Heart right ventricle (tissue), 16 donors: ENCODE measurements at regions not wholly inside any gene's neighbourhood (a gene's known extent, or its start where the extent isn't known, plus 50 kb on each side); places are given as distances from the start of the nearest gene placed in this dataset.

Source experiments
- ATAC-seq, 8 donors: fragments of 200-7000 bp; cut with Tn5 transposase; one replicate each; pipeline ENCODE4 v1.9.1; 2020; ENCODE audit warnings: mild to moderate bottlenecking in 8 of 8, moderate library complexity in 8 of 8, moderate number of reproducible peaks in 1 of 8
- DNase-seq, 2 donors: peaks; one replicate each; pipeline ENCODE4 v3.0.0-alpha.2; 2020
- H3K27ac ChIP-seq, 10 donors: fragments of 200-600 bp; sonication (generic) in 2 of 10; one replicate each; pipeline versions ENCODE4 v1.5.0 to v1.8.0; 2020 to 2022; ENCODE audit warnings: mild to moderate bottlenecking in 3 of 10
- H3K27me3 ChIP-seq, 7 donors: fragments of 200-600 bp; one replicate each; pipeline ENCODE4 v1.8.0; 2021 to 2022; ENCODE audit warnings: mild to moderate bottlenecking in 2 of 7
- H3K36me3 ChIP-seq, 9 donors: fragments of 200-600 bp; sonication (generic) in 1 of 9; one replicate each; pipeline versions ENCODE4 v1.5.0 to v1.8.0; 2020 to 2022; ENCODE audit warnings: mild to moderate bottlenecking in 2 of 9
- H3K4me1 ChIP-seq, 9 donors: fragments of 200-600 bp; sonication (generic) in 1 of 9; one replicate each; pipeline versions ENCODE4 v1.5.0 to v1.8.0; 2020 to 2022; ENCODE audit warnings: mild to moderate bottlenecking in 4 of 9
- H3K4me3 ChIP-seq, 10 donors: fragments of 200-600 bp; sonication (generic) in 2 of 10; one replicate each; pipeline versions ENCODE4 v1.5.0 to v1.8.0; 2020 to 2022; ENCODE audit warnings: mild to moderate bottlenecking in 7 of 10, moderate library complexity in 2 of 10
- H3K9me3 ChIP-seq, 11 donors: fragments of 200-600 bp in 10 of 11; sonication (generic) in 2 of 11; one replicate each; pipeline versions ENCODE4 v1.5.0 to v1.8.0; 2013 to 2022; ENCODE audit warnings: mild to moderate bottlenecking in 2 of 11, control low read depth in 1 of 11, moderate library complexity in 1 of 11
- CTCF ChIP-seq, 9 donors: fragments of 200-600 bp; sonication (generic) in 2 of 9; IDR thresholded peaks; one replicate each; pipeline versions ENCODE4 v1.5.0 to v1.8.0; 2021 to 2022; ENCODE audit warnings: antibody characterized with exemption in 9 of 9, mild to moderate bottlenecking in 5 of 9, moderate library complexity in 1 of 9
- WGBS, 2 donors: extraction: QIAGEN DNeasy Blood & Tissue Kit; methylation state at CpG; one replicate each; pipeline ENCODE4 v1.1.7; 2013; ENCODE audit warnings: inconsistent platforms in 1 of 2; 5-methylcytosine and 5-hydroxymethylcytosine counted together
- intact Hi-C, 10 donors: fragments of 100-400 bp; cut with DNase I; formaldehyde crosslinking; loops; one replicate each; pipeline versions ENCODE4 v1.11.1 to v1.14.2; 2022
- donor health status: Arrhythmogenic right ventricular cardiomyopathy.
- donor health status: ischemic (EF 13 %, LVEDD 7.1; RV severe dilation, severe dysfunction).
- donor health status: healthy with polysubstance abuse.
- donor health status: DM: no; HTN: yes; CAD: no.
- donor health status: DM: no; HTN: no; CAD: no.
- donor health status: ischemic (EF 25% LVEDD 6.9; RV normal size, moderate dysfunction).
- donor health status: ischemic (EF 25% LVEDD 5.7; RV mildly dilated, moderate dysfunction).
- donor health status: healthy.
- donor health status: DM: yes; HTN: yes; CAD: no.
- donor health status: Ischemic cardiomyopathy.
- donor health status: ischemic (EF 35%, LVEDD 5.7; RV mildly dilated, moderate dysfunction).
- donor health status: nonischemic (EF 11% LVEDD 7.7; RV severe dilation, severe dysfunction).
- donor health status: DM: yes; HTN: yes; CAD: no.
- donor health status: PGD.
- donor health status: ischemic (EF 29% LVEDD 5.4; RV normal size, mild dysfunction).
- donor health status: nonischemic (EF 23%, LVEDD 6.1; RV moderate dilation, normal function).

DNA sequence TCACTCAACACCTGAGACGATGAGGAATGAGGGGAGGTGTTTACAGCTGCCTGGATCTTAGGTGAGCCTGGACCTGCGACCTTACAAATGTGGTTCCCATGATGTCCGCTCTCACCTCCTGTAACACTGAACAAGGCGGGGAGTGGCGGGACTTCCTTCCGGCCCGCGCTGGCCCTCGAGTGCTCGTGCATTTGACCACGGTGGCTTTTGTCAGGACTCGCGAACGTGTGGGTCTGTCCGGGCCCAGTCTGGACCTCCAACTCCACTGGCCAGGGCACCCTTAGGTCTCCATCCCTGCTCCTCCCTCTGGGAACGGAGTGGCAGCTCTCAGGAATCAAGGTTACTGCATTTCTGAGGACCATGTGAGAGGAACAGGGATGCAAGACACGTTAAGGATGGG lies 263.0 kb upstream of the SALL3 start:
- Histone ChIP-seq H3K36me3 (no peaks in the 10 kb centered on the region), H3K27ac (no peak overlapping the region), H3K9me3 (peaks cover 0 to 4% (median 0%) of the 10 kb centered on the region in 11 donors), H3K4me1 (no peaks in the 10 kb centered on the region), H3K4me3 (no peak overlapping the region), H3K27me3 (peaks cover 0 to 23% (median 12%) of the 10 kb centered on the region in 7 donors)
- DNase-seq (no peak), ATAC-seq (no peak)
- no peak for TF ChIP-seq CTCF (IDR thresholded peaks at IDR 0.05)
- intact Hi-C loops: no loop called here
- 84 to 87% methylated on average over 17 of the region's 17 CpGs for WGBS, 2 donors

DNA sequence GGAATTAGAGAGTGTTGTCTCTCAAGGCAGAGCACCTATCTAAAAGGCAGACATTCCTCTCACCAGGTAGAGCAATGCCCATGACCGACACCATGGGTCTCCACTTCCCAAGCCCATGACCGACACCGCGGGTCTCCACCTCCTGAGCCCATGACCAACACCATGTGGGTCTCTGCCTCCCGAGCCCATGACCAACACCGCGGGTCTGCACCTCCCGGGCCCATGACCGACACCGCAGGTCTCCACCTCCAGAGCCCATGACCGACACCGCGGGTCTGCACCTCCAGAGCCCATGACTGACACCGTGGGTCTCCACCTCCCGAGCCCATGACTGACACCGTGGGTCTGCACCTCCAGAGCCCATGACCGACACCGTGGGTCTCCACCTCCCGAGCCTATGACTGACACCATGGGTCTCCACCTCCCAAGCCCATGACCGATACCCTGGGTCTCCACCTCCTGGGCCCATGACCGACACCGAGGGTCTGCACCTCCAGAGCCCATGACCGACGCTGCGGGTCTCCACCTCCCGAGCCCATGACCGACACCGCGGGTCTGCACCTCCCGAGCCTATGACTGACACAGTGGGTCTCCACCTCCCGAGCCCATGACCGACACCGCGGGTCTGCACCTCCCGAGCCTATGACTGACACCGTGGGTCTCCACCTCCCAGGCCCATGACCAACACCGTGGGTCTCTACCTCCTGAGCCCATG lies 262.4 kb upstream of the SALL3 start:
- DNase-seq: no peak
- H3K36me3 ChIP-seq: no peaks in the 10 kb centered on the region
- no peak overlapping the region for H3K27ac ChIP-seq
- peaks cover 0 to under 1% (median 0%) of the 10 kb centered on the region in 11 donors for H3K9me3 ChIP-seq
- H3K4me3 ChIP-seq: no peak overlapping the region
- H3K4me1 ChIP-seq: no peaks in the 10 kb centered on the region
- intact Hi-C loops: no loop called here
- WGBS, 2 donors: 90 to 95% methylated on average over 37 of the region's 37 CpGs
- no peak for TF ChIP-seq CTCF (IDR thresholded peaks at IDR 0.05)
- ATAC-seq: no peak
- peaks cover 0 to 27% (median 18%) of the 10 kb centered on the region in 7 donors for H3K27me3 ChIP-seq

DNA sequence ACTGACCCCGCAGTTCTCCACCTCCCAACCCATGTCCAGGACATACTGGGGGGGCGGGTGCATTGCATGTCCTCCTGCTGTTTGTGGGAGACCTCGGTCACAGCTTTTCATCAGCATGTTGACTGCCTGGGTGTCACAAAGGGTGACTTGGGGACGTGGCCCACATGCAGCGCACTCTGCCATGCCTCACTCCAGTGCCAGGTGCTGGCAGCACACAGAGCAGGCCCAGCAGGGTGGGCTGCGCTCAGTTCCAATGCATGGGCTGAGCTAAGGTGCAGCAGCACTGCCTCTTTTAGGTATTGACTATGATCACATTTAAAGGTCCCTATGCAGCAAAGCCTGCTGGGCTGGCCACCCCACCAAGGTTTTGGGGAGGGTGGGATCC lies 261.9 kb upstream of the SALL3 start:
- no peak for ATAC-seq
- TF ChIP-seq CTCF (IDR thresholded peaks at IDR 0.05): no peak
- H3K27ac ChIP-seq: no peak overlapping the region
- 85 to 88% methylated on average over 6 of the region's 6 CpGs for WGBS, 2 donors
- DNase-seq: no peak
- intact Hi-C loops: no loop called here
- no peaks in the 10 kb centered on the region for H3K36me3 ChIP-seq
- no peaks in the 10 kb centered on the region for H3K9me3 ChIP-seq
- H3K27me3 ChIP-seq: peaks cover 0 to 27% (median 19%) of the 10 kb centered on the region in 7 donors
- no peaks in the 10 kb centered on the region for H3K4me1 ChIP-seq
- H3K4me3 ChIP-seq: no peak overlapping the region

DNA sequence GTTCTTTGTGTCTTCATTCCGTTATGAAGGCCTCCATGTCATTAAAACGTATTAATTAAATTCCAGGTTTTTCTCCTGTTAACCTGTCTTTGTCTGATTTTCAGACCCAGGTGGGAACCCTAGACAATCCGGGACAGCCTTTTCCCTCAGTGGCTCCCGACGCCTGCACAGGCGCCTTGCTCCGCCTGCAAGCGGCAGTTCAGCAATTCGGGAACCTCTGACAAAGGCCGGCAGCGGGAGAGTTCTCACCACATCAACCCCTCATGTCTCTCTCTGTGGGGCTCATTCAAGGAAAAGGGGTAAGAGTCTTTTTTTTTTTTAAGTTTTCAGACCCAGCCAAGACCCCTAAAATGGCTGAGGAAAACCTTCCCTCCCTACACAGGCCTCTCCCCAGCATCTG lies 259.8 kb upstream of the SALL3 start:
- Histone ChIP-seq H3K27me3 (peaks cover 0 to 47% (median 27%) of the 10 kb centered on the region in 7 donors), H3K4me3 (no peak overlapping the region), H3K4me1 (no peaks in the 10 kb centered on the region), H3K27ac (no peak overlapping the region), H3K36me3 (no peaks in the 10 kb centered on the region), H3K9me3 (no peaks in the 10 kb centered on the region)
- no peak for ATAC-seq
- intact Hi-C loops: no loop called here
- WGBS, 2 donors: 91 to 94% methylated on average over 11 of the region's 11 CpGs
- TF ChIP-seq CTCF (IDR thresholded peaks at IDR 0.05): no peak
- DNase-seq: no peak
